IMR-90 (cell line): ENCODE measurements at regions not wholly inside any gene's neighbourhood (a gene's known extent, or its start where the extent isn't known, plus 50 kb on each side); places are given as distances from the start of the nearest gene placed in this dataset.

Experiments used
- BHLHE40 ChIP-seq: fragments of 150-350 bp; IDR thresholded peaks from 2 replicates; pipeline ENCODE4 v1.6.1; 2016; ENCODE audit warnings: mild to moderate bottlenecking, low read depth, low read length
- CTCF ChIP-seq: conservative IDR thresholded peaks from 2 replicates; pipeline ENCODE4 v1.5.1; 2012; ENCODE audit warnings: mild to moderate bottlenecking, low read depth, low read length, improper control_type of control experiment
- FOS ChIP-seq: fragments of 150-350 bp; IDR thresholded peaks from 2 replicates; pipeline ENCODE4 v1.6.1; 2016; ENCODE audit warnings: low read depth, low read length
- POLR2A ChIP-seq: IDR thresholded peaks from 2 replicates; pipeline ENCODE4 v1.6.1; 2012; ENCODE audit warnings: mild to moderate bottlenecking, low read depth, low read length
- RAD21 ChIP-seq: IDR thresholded peaks from 2 replicates; pipeline ENCODE4 v1.6.1; 2012; ENCODE audit warnings: low read length, improper control_type of control experiment
- RFX5 ChIP-seq: IDR thresholded peaks from 2 replicates; pipeline ENCODE4 v1.8.0; 2012; ENCODE audit warnings: low read depth, mild to moderate bottlenecking, low read length, moderate library complexity
- SMC3 ChIP-seq: fragments of 150-350 bp; IDR thresholded peaks from 2 replicates; pipeline ENCODE4 v1.6.1; 2016; ENCODE audit warnings: low read depth, mild to moderate bottlenecking, antibody characterized with exemption, low read length, moderate library complexity

- TF ChIP-seq CTCF (no peak), SMC3 (no peak), RAD21 (no peak), POLR2A (no peak), FOS (no peak), RFX5 (no peak), BHLHE40 (no peak)
These were observed 510.0 kb upstream of the ZEB2 start for GRCh38 chr2:145029873-145030272.
